ENCODE measurements at regions not wholly inside any gene's neighbourhood (a gene's known extent, or its start where the extent isn't known, plus 50 kb on each side); places are given as distances from the start of the nearest gene placed in this dataset.

DNA sequence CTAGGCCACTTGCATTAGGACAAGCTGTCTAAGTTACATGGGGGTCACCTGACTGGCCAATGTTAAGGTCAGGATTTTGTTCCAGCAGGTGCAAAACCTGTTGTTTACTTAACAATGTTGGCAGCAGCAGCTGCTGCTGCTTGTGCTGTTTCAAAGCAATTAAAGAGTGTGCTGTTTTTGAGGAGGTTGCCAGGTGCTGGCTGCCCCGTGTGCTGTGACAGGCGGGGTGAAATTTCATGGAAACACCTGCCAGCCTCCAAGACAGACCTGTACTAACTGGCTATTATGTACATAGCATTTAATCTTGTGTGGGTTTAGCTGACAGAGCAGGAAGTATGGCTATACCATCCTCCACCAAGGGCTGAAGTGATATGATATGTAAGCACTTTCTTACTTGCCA is 224.9 kb downstream of the ASXL3 start:
- no peak overlapping the region for H3K4me3 ChIP-seq (ENCODE audit: insufficient read depth, low read depth, low read length)
- no peaks in the 10 kb centered on the region for H3K36me3 ChIP-seq (ENCODE audit: insufficient read depth, low read length)
- no peaks in the 10 kb centered on the region for H3K79me2 ChIP-seq (ENCODE audit: insufficient read depth, low read length)
- peaks cover 21% of the 10 kb centered on the region for H3K4me1 Mint-ChIP-seq (ENCODE audit: low read depth, unreplicated experiment)
- peak overlapping the region; percentile 51 for H3K27ac Mint-ChIP-seq (ENCODE audit: unreplicated experiment)
- no peaks in the 10 kb centered on the region for H3K27me3 ChIP-seq (ENCODE audit: insufficient read depth, low read length)
- H3K27me3 Mint-ChIP-seq (ENCODE audit: low read depth, unreplicated experiment): no peaks in the 10 kb centered on the region
- H3K9me3 Mint-ChIP-seq (ENCODE audit: unreplicated experiment): no peaks in the 10 kb centered on the region
- H3K4me3 Mint-ChIP-seq (ENCODE audit: unreplicated experiment): no peak overlapping the region
- no peaks in the 10 kb centered on the region for H4K20me1 ChIP-seq (ENCODE audit: insufficient read depth, low read length)
- TF ChIP-seq EZH2 (IDR thresholded peaks at IDR 0.05; ENCODE audit: insufficient read depth, low read length): no peak
- TF ChIP-seq, protein P1, sequence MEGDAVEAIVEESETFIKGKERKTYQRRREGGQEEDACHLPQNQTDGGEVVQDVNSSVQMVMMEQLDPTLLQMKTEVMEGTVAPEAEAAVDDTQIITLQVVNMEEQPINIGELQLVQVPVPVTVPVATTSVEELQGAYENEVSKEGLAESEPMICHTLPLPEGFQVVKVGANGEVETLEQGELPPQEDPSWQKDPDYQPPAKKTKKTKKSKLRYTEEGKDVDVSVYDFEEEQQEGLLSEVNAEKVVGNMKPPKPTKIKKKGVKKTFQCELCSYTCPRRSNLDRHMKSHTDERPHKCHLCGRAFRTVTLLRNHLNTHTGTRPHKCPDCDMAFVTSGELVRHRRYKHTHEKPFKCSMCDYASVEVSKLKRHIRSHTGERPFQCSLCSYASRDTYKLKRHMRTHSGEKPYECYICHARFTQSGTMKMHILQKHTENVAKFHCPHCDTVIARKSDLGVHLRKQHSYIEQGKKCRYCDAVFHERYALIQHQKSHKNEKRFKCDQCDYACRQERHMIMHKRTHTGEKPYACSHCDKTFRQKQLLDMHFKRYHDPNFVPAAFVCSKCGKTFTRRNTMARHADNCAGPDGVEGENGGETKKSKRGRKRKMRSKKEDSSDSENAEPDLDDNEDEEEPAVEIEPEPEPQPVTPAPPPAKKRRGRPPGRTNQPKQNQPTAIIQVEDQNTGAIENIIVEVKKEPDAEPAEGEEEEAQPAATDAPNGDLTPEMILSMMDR (IDR thresholded peaks at IDR 0.05; ENCODE audit: insufficient read depth, low read depth, low read length): no peak
- H3K9me3 ChIP-seq (ENCODE audit: insufficient read depth, low read depth, low read length): no peaks in the 10 kb centered on the region
- H2AFZ ChIP-seq (ENCODE audit: low read depth, low read length): no peak overlapping the region
- H3K4me1 ChIP-seq (ENCODE audit: insufficient read depth, low read length): no peaks in the 10 kb centered on the region
- no peak for DNase-seq (ENCODE audit: low read depth)
- H3K27ac ChIP-seq (ENCODE audit: low read depth, low read length): no peak overlapping the region
- no peak for FAIRE-seq
- H3K36me3 Mint-ChIP-seq (ENCODE audit: low read depth, unreplicated experiment): no peaks in the 10 kb centered on the region
- no peak overlapping the region for H3K9ac ChIP-seq (ENCODE audit: low read length)
- H3K4me2 ChIP-seq (ENCODE audit: low read length): no peak overlapping the region

Data from astrocyte (in vitro differentiated cells and primary cell).